ELF-1 (cell line): ENCODE measurements at regions not wholly inside any gene's neighbourhood (a gene's known extent, or its start where the extent isn't known, plus 50 kb on each side); places are given as distances from the start of the nearest gene placed in this dataset.
"Not testable (repeated sequence)": the region's sequence is repeated elsewhere in the genome, so short reads cannot be mapped to it uniquely, and the experiment has no call there.

Experiments used
- DNase-seq: peaks from one replicate; pipeline ENCODE4 v3.0.0-alpha.2; 2016; ENCODE audit warnings: low read depth, low spot score

- DNase-seq: not testable (repeated sequence)
These were observed 75.9 kb downstream of the NPIPB11 start for GRCh38 chr16:29330623-29331022.

DNA sequence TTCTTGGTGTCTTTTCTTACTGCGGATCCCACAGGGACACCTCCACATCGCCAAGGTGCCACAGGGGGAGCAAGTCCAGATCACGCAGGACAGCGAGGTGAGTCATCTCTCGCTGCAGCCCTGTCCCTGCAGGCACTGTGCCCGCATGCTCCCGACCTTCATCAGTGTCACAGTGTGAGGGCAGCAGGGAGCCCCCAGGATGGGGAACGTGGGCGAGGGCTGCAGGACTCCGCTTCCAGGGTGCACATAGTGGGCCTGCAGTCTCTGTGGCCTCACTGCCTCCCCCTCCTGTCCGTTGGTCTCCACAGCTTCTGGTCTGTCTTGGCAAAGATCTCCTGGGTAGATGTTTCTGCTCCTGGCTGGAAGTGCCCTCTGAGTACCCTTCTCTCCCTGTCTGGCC, 78.0 kb downstream of the NPIPB11 start:
- DNase-seq: not testable (repeated sequence)

DNA sequence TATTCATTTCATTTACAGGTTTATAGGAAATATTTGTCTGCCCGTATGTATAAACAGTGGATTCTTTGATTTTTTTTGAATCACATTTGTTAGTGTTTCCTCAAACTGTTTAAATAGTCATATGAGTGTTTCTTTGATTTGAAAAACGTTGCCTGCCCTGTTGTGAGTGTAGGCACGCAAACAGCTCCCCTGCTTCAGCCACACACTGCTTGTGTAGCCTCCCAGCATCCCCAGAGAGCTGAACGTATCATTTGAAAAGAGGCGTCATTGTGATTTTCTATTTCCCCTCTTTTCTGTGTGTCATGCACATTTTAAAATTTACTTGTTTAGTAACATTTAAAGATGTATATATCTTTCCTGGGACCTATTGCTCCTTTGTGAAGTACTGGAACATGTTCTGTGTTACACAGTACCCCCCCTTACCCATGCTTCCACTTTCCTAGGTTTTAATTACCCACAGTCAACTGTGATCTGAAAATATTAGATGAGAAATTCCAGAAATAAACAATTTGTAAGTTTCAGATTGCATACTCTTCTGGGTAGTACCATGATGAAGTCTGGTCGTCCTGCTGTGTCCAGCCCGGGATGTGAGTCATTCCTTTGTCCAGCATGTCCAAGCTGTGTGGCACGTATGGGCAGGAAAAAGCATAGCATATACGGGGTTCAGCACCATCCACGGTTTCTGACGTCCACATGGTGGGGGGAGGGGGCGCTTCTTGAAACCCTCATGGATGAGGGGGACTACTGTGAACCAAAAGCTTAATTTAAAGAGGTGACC, 78.7 kb downstream of the NPIPB11 start:
- DNase-seq: not testable (repeated sequence)

- DNase-seq: not testable (repeated sequence)
These were observed 80.1 kb downstream of the NPIPB11 start for GRCh38 chr16:29326164-29327125.

GRCh38 chr16:29323725-29324124, 82.8 kb downstream of the NPIPB11 start:
- not testable (repeated sequence) for DNase-seq

GRCh38 chr16:29321585-29321984, 84.9 kb downstream of the NPIPB11 start:
- peak; percentile 69 for DNase-seq

- no peak for DNase-seq
These were observed 85.5 kb downstream of the NPIPB11 start for GRCh38 chr16:29321000-29321393.

- DNase-seq: no peak
These were observed 86.1 kb downstream of the NPIPB11 start for GRCh38 chr16:29320274-29320999.

GRCh38 chr16:29319726-29320125, 86.8 kb downstream of the NPIPB11 start:
- DNase-seq: no peak

GRCh38 chr16:29318561-29318968, 87.9 kb downstream of the NPIPB11 start:
- DNase-seq: peak; percentile 44

DNA sequence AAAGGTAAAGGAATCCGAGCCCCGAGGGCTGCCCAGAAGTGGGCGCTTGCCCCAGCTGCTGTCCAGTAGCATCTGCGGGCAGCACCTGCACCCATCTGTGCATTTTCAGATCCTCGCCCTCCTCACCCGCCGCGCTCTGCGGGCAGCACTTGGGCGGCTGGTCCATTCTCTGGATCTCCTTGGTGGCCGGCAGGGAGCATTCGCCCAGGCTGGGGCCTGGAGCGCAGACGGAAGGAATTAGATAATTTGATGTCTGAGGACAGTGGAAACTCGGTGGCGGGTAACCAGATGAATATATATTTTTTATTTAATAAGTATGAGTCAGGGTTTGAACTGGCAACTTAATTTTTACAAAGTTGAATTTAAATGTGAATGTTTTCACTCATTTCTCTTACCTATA, 88.5 kb downstream of the NPIPB11 start:
- DNase-seq: no peak

- DNase-seq: no peak
These were observed 89.2 kb downstream of the NPIPB11 start for GRCh38 chr16:29317269-29317668.

GRCh38 chr16:29316761-29317183, 89.7 kb downstream of the NPIPB11 start:
- no peak for DNase-seq

- DNase-seq: no peak
These were observed 90.5 kb downstream of the NPIPB11 start for GRCh38 chr16:29315916-29316517.

GRCh38 chr16:29315046-29315445, 91.5 kb downstream of the NPIPB11 start:
- DNase-seq: no peak

GRCh38 chr16:29314292-29314934, 92.1 kb downstream of the NPIPB11 start:
- DNase-seq: no peak

DNA sequence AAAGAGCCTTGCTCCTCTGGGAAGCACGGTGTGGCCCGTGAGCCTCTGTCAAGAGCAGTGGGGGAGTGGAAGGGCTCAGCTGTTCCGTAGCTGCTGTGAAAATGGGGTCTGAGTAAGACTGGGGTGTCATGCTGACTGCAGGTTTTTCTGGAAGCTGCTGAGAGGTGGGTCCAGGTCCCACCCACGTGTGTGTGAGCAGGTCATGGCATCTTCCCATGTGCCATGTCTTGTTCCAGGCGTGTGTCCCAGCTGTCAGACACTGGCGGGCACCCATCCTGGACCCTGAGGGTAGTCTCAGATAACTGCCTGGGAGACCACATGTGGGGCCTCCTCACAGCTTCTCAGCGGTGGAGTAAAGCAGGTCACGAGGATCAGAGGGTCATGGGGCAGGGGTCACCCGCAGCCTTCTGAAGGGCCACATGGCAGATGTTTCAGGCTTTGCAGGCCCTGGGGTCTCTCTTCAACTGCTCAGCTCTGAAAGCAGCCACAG, 92.9 kb downstream of the NPIPB11 start:
- no peak for DNase-seq

DNA sequence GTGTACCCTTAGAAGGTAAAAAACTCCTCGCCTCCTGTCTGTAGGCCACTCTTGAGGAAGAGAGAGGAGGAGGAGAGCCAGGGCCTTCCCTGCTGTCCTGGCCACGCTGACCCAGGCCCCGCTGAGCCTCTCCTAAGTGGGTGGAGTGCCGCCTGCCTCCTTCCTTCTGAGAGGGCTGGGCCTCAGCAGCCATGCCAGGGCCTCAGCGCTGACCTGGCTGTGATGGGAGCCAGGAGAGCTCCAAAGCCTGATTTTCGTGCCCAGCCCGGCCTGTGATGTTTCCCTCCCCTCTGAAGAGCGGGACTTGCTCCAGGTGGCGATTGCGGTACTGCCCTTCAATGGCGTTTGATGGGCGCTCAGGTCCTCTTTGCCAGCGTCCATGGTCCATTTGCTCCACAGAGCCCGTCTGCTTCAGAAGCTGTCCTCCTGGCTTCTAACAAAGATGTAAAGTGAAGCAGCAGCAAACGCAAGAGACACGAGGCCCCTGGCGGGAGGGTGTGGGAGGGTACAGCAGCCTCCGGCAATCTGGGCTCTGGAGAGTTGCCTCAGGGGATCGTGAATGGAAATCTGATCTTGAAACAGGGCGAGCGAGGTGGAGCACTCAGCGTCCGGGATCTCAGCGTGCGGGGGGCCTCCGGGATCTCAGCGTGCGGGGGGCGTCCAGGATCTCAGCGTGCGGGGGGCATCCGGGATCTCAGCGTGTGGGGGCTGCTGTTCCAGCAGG, 93.5 kb downstream of the NPIPB11 start:
- peak; percentile 67 for DNase-seq

DNA sequence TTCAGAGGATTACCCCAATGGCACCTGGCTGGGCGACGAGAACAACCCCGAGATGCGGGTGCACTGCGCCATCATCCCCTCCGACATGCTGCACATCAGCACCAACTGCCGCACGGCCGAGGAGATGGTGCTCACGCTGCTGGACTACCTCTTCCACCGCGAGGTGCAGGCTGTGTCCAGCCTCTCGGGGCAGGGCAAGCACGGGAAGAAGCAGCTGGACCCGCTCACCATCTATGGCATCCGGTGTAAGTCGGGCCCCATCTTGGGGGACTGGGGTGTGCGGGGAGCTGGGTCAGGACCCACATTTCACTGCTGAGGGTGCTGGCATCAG, 94.2 kb downstream of the NPIPB11 start:
- DNase-seq: not testable (repeated sequence)
